ENCODE measurements at regions not wholly inside any gene's neighbourhood (a gene's known extent, or its start where the extent isn't known, plus 50 kb on each side); places are given as distances from the start of the nearest gene placed in this dataset.

- no peak for TF ChIP-seq POLR2A (IDR thresholded peaks at IDR 0.05)
- TF ChIP-seq CTCF (IDR thresholded peaks at IDR 0.05) = no peak
Measured at GRCh38 chr2:67658820-67659219, 261.7 kb downstream of the ETAA1 start.
